ENCODE measurements at regions not wholly inside any gene's neighbourhood (a gene's known extent, or its start where the extent isn't known, plus 50 kb on each side); places are given as distances from the start of the nearest gene placed in this dataset.

DNA sequence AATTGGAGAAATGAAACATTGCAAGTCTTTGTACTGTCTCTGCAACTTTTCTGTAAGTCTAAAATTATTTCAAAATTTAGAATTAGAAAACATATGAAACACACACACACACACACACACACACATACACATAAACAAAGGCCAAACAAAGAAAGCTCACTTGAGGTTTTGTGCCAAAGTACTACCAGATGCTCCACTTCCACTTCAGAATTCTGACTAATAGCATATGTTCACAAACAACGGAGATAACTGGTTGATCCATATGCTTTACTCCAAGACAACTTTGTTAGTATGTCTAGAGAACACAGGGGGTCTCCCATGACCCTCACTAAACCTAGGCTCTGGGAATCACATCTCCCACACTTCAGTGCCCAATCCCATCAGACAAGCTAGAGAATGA is 133.8 kb upstream of the CLEC14A start:
- TF ChIP-seq, protein P1, sequence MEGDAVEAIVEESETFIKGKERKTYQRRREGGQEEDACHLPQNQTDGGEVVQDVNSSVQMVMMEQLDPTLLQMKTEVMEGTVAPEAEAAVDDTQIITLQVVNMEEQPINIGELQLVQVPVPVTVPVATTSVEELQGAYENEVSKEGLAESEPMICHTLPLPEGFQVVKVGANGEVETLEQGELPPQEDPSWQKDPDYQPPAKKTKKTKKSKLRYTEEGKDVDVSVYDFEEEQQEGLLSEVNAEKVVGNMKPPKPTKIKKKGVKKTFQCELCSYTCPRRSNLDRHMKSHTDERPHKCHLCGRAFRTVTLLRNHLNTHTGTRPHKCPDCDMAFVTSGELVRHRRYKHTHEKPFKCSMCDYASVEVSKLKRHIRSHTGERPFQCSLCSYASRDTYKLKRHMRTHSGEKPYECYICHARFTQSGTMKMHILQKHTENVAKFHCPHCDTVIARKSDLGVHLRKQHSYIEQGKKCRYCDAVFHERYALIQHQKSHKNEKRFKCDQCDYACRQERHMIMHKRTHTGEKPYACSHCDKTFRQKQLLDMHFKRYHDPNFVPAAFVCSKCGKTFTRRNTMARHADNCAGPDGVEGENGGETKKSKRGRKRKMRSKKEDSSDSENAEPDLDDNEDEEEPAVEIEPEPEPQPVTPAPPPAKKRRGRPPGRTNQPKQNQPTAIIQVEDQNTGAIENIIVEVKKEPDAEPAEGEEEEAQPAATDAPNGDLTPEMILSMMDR (IDR thresholded peaks at IDR 0.05; ENCODE audit: low read depth, low read length): no peak
- in situ Hi-C loops (cut with HindIII; ENCODE audit: low sequenced_read_pairs): no loop called here
- no peak overlapping the region for H3K4me3 ChIP-seq (ENCODE audit: low read depth, low read length)
- no peak for DNase-seq (ENCODE audit: low read depth, low spot score)

DNA sequence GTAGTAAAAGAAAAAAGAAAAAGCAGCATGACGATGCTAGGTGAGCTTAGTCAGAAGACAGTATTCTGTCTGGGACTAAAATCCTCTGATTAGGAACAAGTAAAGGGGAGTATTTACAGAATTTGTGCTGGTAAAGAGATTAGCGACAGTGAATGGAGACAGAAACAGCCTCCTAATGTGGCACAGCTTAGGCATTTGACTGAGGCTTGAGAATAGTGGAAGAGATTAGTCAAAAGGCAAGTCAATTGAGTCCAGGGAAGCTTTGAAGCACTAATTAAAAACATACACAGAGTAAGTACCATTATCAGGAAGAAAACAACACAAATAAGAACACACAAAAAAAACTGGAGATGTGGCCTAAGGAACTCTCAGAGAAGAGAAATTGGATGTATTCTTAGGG is 131.9 kb upstream of the CLEC14A start:
- TF ChIP-seq, protein P1 (IDR thresholded peaks at IDR 0.05; ENCODE audit: low read depth, low read length): no peak
- H3K4me3 ChIP-seq (ENCODE audit: low read depth, low read length): no peak overlapping the region
- in situ Hi-C loops (cut with HindIII; ENCODE audit: low sequenced_read_pairs): no loop called here
- DNase-seq (ENCODE audit: low read depth, low spot score): no peak

DNA sequence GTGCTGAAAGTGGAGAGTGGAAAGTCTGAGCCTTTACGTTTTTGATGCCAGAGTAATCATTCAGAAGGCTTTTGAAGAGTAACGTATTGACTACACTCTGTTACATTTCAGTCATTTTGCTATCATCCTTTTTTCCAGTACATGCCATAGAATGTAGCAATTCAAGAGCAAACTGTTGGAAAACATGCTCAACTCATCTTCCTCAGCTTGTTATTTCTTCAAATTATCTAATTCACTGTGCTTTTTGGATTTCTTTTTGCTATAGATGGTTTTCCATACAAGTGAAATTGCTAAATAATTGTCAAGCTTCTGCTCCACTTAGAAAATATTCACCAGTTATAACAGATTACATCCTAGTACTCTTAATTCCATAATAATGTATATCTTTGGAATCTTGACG is 129.9 kb upstream of the CLEC14A start:
- no peak for DNase-seq (ENCODE audit: low read depth, low spot score)
- in situ Hi-C loops (cut with HindIII; ENCODE audit: low sequenced_read_pairs): no loop called here
- no peak overlapping the region for H3K4me3 ChIP-seq (ENCODE audit: low read depth, low read length)
- TF ChIP-seq, protein P1 (IDR thresholded peaks at IDR 0.05; ENCODE audit: low read depth, low read length): no peak

DNA sequence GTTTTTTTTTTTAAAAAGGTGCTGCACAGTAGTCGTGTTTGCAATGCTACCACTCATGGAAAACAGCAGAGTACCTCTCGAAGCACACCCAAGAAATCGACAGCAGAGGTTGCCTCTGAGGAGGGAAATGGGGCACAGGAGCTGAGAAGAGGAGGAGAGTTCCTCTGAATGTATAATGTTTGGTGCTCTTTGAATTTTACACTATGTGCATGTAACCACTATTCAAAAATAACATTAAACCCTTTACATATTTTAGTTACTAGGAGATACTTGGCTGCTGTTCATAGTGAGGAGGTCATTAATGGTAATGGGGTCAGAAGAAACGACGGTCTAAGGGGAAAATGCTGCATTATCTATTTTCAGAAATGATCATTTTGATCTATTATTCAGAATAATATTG is 129.4 kb upstream of the CLEC14A start:
- no peak overlapping the region for H3K4me3 ChIP-seq (ENCODE audit: low read depth, low read length)
- in situ Hi-C loops (cut with HindIII; ENCODE audit: low sequenced_read_pairs): no loop called here
- TF ChIP-seq, protein P1 (IDR thresholded peaks at IDR 0.05; ENCODE audit: low read depth, low read length): no peak
- no peak for DNase-seq (ENCODE audit: low read depth, low spot score)

DNA sequence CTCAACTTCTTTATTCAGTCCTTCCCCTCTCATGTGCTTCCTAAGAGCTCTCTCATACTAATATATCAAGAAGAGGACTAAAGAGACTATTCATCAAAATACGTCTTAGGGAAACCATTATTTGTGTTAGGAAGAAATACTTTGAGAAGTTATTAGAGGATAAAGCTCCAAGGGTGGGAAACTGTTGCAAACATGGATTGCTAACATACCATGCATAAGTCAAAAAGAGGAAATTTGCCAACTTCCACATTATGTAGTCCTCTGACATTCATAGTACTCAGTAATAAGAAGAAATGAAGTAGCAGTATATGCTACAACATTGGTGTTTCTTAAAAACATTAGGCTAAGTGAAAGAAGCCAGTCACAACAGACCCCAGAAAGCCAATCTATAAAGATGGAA is 128.8 kb upstream of the CLEC14A start:
- DNase-seq (ENCODE audit: low read depth, low spot score): no peak
- in situ Hi-C loops (cut with HindIII; ENCODE audit: low sequenced_read_pairs): no loop called here
- H3K4me3 ChIP-seq (ENCODE audit: low read depth, low read length): no peak overlapping the region
- TF ChIP-seq, protein P1 (IDR thresholded peaks at IDR 0.05; ENCODE audit: low read depth, low read length): no peak

DNA sequence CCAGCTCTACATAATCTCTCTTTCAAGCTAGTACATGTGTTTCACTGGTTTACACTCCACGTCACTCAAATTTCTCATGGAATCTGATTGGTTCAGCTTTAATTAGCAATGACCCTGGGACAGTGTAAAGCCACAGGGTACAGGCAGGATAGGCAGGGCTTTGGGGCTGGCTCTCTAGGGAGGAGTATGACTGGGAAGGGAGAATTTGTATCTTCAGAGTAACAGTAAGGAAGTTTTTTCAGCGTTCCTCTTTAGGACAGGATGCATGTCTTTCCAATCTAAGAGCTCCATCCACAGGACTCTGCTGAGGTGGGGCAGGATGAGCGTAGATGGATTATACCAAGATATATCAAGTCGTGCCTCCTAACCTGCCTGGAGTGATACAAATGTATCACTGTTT is 112.0 kb upstream of the CLEC14A start:
- DNase-seq (ENCODE audit: low read depth, low spot score): no peak
- in situ Hi-C loops (cut with HindIII; ENCODE audit: low sequenced_read_pairs): no loop called here
- TF ChIP-seq, protein P1 (IDR thresholded peaks at IDR 0.05; ENCODE audit: low read depth, low read length): no peak
- no peak overlapping the region for H3K4me3 ChIP-seq (ENCODE audit: low read depth, low read length)

DNA sequence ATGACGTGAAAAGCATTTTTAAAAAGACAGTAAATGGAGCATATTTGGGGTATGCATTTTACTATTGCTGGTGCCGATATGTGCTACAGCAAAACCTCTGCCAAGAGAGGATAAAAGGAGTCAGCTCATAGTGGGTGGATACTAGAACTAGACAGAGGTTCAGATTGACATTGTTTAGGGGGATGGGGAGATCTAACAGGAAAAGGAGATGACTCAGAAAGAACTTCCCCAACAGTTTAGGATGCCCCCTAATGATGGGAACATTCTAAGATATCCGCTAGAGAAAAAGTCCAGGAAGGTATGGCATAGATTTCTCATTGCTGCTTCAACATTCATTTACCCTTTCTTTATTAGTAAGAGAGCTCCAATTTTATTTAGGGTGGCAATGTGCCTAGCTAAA is 110.5 kb upstream of the CLEC14A start:
- no peak overlapping the region for H3K4me3 ChIP-seq (ENCODE audit: low read depth, low read length)
- in situ Hi-C loops (cut with HindIII; ENCODE audit: low sequenced_read_pairs): no loop called here
- DNase-seq (ENCODE audit: low read depth, low spot score): no peak
- TF ChIP-seq, protein P1 (IDR thresholded peaks at IDR 0.05; ENCODE audit: low read depth, low read length): no peak
